GM10266 (cell line): ENCODE measurements at regions not wholly inside any gene's neighbourhood (a gene's known extent, or its start where the extent isn't known, plus 50 kb on each side); places are given as distances from the start of the nearest gene placed in this dataset.
A peak's percentile ranks its signal among the peaks of the same experiment; 100 is the strongest.
"Not testable (repeated sequence)": the region's sequence is repeated elsewhere in the genome, so short reads cannot be mapped to it uniquely, and the experiment has no call there.

Experiments used
- DNase-seq: peaks from one replicate; pipeline ENCODE4 v3.0.0; 2012; ENCODE audit errors: extremely low spot score
- CTCF ChIP-seq: IDR thresholded peaks from 2 replicates; pipeline ENCODE4 v1.5.1; 2012; ENCODE audit warnings: mild to moderate bottlenecking, low read depth; ENCODE audit not compliant: control insufficient read depth, insufficient read depth; ENCODE audit errors: missing control alignments

GRCh38 chr13:70987043-70987442 is 878.8 kb upstream of the KLHL1 start:
- TF ChIP-seq CTCF, result no peak

DNA sequence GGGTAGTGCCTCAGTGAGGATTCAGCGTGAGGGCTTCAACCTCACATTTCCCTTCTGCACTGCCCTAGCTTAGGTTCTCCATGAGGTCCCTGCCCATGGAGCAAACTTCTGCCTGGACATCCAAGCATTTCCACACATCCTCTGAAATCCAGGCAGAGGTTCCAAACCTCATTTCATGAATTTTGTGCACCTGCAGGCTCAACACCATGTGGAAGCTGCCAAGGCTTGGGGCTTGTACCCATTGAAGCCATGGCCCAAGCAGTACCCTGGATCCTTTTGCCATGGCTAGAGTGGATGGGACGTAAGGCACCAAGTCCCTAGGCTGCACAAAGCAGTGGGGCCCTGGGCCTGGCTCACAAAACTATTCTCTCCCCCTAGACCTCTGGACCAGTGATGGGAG is 877.1 kb upstream of the KLHL1 start:
- no peak for DNase-seq
- no peak for TF ChIP-seq CTCF

More at GRCh38 chr13:70987043-70987442, 878.8 kb upstream of the KLHL1 start:
- DNase-seq, result no peak

- DNase-seq, result not testable (repeated sequence)
Measured at GRCh38 chr13:70981219-70981618, 873.0 kb upstream of the KLHL1 start.

DNA sequence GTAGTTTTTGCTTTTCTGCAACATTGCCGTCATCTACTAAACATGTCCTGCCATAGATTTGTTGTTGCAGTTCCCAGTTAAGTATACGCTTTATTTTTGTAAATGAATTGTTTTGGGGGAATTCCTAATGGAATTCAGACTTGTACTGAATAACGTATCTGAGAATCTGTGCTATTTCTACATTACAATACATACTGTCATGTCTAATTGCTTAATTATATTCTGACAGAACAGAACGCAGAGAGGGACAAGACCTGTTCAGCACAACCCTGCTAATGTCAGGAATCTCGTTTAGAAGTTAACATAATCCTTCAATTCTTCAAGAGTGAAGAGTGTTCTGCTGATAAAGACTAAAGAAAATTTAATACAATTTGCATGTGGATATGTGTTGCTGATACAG is 861.1 kb upstream of the KLHL1 start:
- no peak for TF ChIP-seq CTCF
- DNase-seq, result no peak

DNA sequence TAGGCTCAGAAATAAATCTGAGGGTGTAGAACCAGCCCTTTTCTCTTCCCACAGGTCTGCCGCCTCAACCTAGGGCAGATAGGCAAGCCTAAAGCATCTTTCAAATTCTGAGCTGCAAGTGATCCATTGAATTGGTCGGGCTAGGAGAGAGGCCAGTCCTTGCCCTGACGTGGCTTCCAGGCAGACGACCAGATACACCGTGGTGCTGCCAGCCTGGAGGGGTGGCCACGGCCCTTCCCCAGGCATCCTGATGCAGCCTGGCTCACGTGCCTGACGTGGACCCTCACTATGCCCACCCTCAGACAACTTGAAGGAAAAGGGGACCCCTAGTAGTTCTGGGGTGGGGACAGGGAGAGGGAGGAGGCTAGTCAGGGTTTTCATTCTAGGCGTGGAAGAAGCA is 859.3 kb upstream of the KLHL1 start:
- TF ChIP-seq CTCF, result no peak
- DNase-seq, result no peak

- DNase-seq, result no peak
Measured at GRCh38 chr13:70964874-70965273, 856.6 kb upstream of the KLHL1 start.

DNA sequence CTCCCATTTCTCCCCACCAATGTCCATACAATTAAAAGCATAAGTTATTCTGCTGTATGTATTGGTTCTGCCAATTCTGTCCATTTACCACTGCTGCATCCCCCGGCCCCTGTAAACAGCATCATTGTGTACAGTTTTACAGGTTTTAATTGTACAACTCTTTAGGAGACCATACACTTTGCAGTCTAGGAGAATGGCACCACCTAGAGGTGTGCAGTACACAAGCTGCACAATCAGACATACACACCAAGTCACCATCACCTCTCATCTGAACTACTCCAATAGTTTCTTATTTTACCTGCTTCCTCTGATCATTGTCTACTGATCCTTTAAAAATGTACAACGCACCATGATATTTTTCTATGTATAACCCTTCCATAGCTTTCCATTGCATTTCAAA is 855.9 kb upstream of the KLHL1 start:
- TF ChIP-seq CTCF, result no peak
- no peak for DNase-seq

More at GRCh38 chr13:70964874-70965273, 856.6 kb upstream of the KLHL1 start:
- no peak for TF ChIP-seq CTCF

- DNase-seq, result peak; percentile 3
- peak; percentile 51 for TF ChIP-seq CTCF
Measured at GRCh38 chr13:70960841-70961443, 852.7 kb upstream of the KLHL1 start.
